Fibroblast of lung (primary cell): ENCODE measurements at regions not wholly inside any gene's neighbourhood (a gene's known extent, or its start where the extent isn't known, plus 50 kb on each side); places are given as distances from the start of the nearest gene placed in this dataset.

ENCODE experiments used
- DNase-seq, 2 donors: peaks; one replicate each; pipeline versions ENCODE4 v3.0.0 to v3.0.0-alpha.2; 2010; ENCODE audit warnings: low read depth in 2 of 2
- H2AFZ ChIP-seq: 2 replicates; pipeline ENCODE4 v1.5.1; 2012; ENCODE audit warnings: low read length, control low read depth, inconsistent platforms
- H3K27ac ChIP-seq: 2 replicates; pipeline ENCODE4 v1.5.1; 2011; ENCODE audit warnings: low read length, control low read depth; ENCODE audit not compliant: insufficient read depth
- H3K27me3 ChIP-seq: 2 replicates; pipeline ENCODE4 v1.5.1; 2011; ENCODE audit warnings: mild to moderate bottlenecking, low read length; ENCODE audit not compliant: control insufficient read depth, insufficient read depth
- H3K36me3 ChIP-seq: 2 replicates; pipeline ENCODE4 v1.5.1; 2011; ENCODE audit warnings: low read length; ENCODE audit not compliant: control insufficient read depth, insufficient read depth
- H3K4me1 ChIP-seq: 2 replicates; pipeline ENCODE4 v1.5.1; 2011; ENCODE audit warnings: low read length; ENCODE audit not compliant: control insufficient read depth, insufficient read depth; ENCODE audit errors: extremely low read depth
- H3K4me2 ChIP-seq: 2 replicates; pipeline ENCODE4 v1.5.1; 2011; ENCODE audit warnings: low read length, control low read depth; ENCODE audit not compliant: insufficient read depth; ENCODE audit errors: extremely low read depth
- H3K4me3 ChIP-seq, 4 experiments: fragments of 200-600 bp in 1 of 4; sonication (generic) in 1 of 4; replicated peaks in 1 of 4; 2 replicates each; pipeline ENCODE4 v1.5.1; 2011 to 2016; ENCODE audit warnings: low read length in 4 of 4, low read depth in 3 of 4, mild to moderate bottlenecking in 3 of 4, control low read depth in 2 of 4, inconsistent platforms in 1 of 4, mixed read lengths in 1 of 4; ENCODE audit not compliant: insufficient read depth in 1 of 4; ENCODE audit errors: control extremely low read depth in 1 of 4
- H3K79me2 ChIP-seq: 2 replicates; pipeline ENCODE4 v1.5.1; 2012; ENCODE audit warnings: mild to moderate bottlenecking, low read length, inconsistent platforms; ENCODE audit not compliant: control insufficient read depth, insufficient read depth
- H3K9ac ChIP-seq: 2 replicates; pipeline ENCODE4 v1.5.1; 2011; ENCODE audit warnings: mild to moderate bottlenecking, low read length, control low read depth; ENCODE audit not compliant: insufficient read depth
- H3K9me3 ChIP-seq: 2 replicates; pipeline ENCODE4 v1.5.1; 2012; ENCODE audit warnings: low read depth, low read length; ENCODE audit not compliant: control insufficient read depth, insufficient read depth
- H4K20me1 ChIP-seq: 2 replicates; pipeline ENCODE4 v1.5.1; 2011; ENCODE audit warnings: low read length; ENCODE audit not compliant: control insufficient read depth, insufficient read depth; ENCODE audit errors: extremely low read depth
- CTCF ChIP-seq, 2 donors: IDR thresholded peaks in 1 of 2; conservative IDR thresholded peaks in 1 of 2; 1 replicate in 1 of 2; 2 replicates in 1 of 2; pipeline ENCODE4 v1.5.1; 2011 to 2012; ENCODE audit warnings: low read length in 2 of 2, control low read depth in 1 of 2, inconsistent platforms in 1 of 2, low read depth in 1 of 2, mild to moderate bottlenecking in 1 of 2
- EZH2 ChIP-seq: IDR thresholded peaks from 2 replicates; pipeline ENCODE4 v1.5.1; 2012; ENCODE audit warnings: low read length, control low read depth, mild to moderate bottlenecking; ENCODE audit errors: missing control alignments

- Histone ChIP-seq H4K20me1 (no peaks in the 10 kb centered on the region), H3K9me3 (no peaks in the 10 kb centered on the region), H2AFZ (no peak overlapping the region), H3K36me3 (no peaks in the 10 kb centered on the region), H3K79me2 (no peaks in the 10 kb centered on the region), H3K4me3 (no peak overlapping the region), H3K4me1 (peaks cover 2% of the 10 kb centered on the region), H3K4me2 (no peak overlapping the region), H3K27ac (no peak overlapping the region), H3K9ac (no peak overlapping the region), H3K27me3 (peaks cover 5% of the 10 kb centered on the region)
- TF ChIP-seq EZH2 (no peak), CTCF (conservative IDR thresholded peaks at IDR 0.05 in 1 of 2, IDR thresholded peaks at IDR 0.05 in 1 of 2; ENCODE audit: low read depth in 1 of 2, low read length in 2 of 2) (no peak)
- no peak for DNase-seq
Measured at GRCh38 chr17:56675876-56676660, 82.6 kb downstream of the NOG start.

- no peaks in the 10 kb centered on the region for H3K9me3 ChIP-seq
- no peaks in the 10 kb centered on the region for H3K36me3 ChIP-seq
- no peak for TF ChIP-seq EZH2
- TF ChIP-seq CTCF (conservative IDR thresholded peaks at IDR 0.05 in 1 of 2, IDR thresholded peaks at IDR 0.05 in 1 of 2; ENCODE audit: low read depth in 1 of 2, low read length in 2 of 2), result no peak
- H4K20me1 ChIP-seq, result no peaks in the 10 kb centered on the region
- H3K4me3 ChIP-seq, result no peak overlapping the region
- DNase-seq, result no peak
- H3K27me3 ChIP-seq, result peaks cover 5% of the 10 kb centered on the region
- H3K27ac ChIP-seq, result no peak overlapping the region
- H3K9ac ChIP-seq, result no peak overlapping the region
- no peaks in the 10 kb centered on the region for H3K79me2 ChIP-seq
- H2AFZ ChIP-seq, result no peak overlapping the region
- no peak overlapping the region for H3K4me2 ChIP-seq
- peaks cover 8% of the 10 kb centered on the region for H3K4me1 ChIP-seq
Measured at GRCh38 chr17:56676810-56677209, 83.3 kb downstream of the NOG start.

- Histone ChIP-seq H3K4me1 (peaks cover 10% of the 10 kb centered on the region), H3K36me3 (no peaks in the 10 kb centered on the region), H3K79me2 (no peaks in the 10 kb centered on the region), H3K4me2 (peak overlapping the region; percentile 92), H2AFZ (peak overlapping the region; percentile 77), H3K9me3 (no peaks in the 10 kb centered on the region), H3K4me3 (peak overlapping the region; percentile 21 to 63 (median 38)), H3K27me3 (peaks cover 5% of the 10 kb centered on the region), H4K20me1 (no peaks in the 10 kb centered on the region), H3K9ac (no peak overlapping the region), H3K27ac (no peak overlapping the region)
- DNase-seq, result no peak
- TF ChIP-seq CTCF (conservative IDR thresholded peaks at IDR 0.05 in 1 of 2, IDR thresholded peaks at IDR 0.05 in 1 of 2; ENCODE audit: low read depth in 1 of 2, low read length in 2 of 2) (no peak), EZH2 (peak; percentile 8)
Measured at GRCh38 chr17:56678249-56679114, 85.0 kb downstream of the NOG start.
